Activated B cell treated with CpG ODN at 0.5 μM for 24 hours (primary cell): ENCODE measurements at regions not wholly inside any gene's neighbourhood (a gene's known extent, or its start where the extent isn't known, plus 50 kb on each side); places are given as distances from the start of the nearest gene placed in this dataset.

Experiments used
- ATAC-seq: fragments of 200-7000 bp; cut with Tn5 transposase; one replicate; pipeline ENCODE4 v1.10.0; 2021; ENCODE audit warnings: low read depth, mild to moderate bottlenecking, moderate library complexity
- CTCF ChIA-PET: fragments of 350-600 bp; sonication (Branson Sonifier 250); formaldehyde crosslinking; loops from one replicate; lab custom pipeline; 2021; ENCODE audit warnings: antibody characterized with exemption; lab: Charles Lee
- POLR2A ChIA-PET: fragments of 350-600 bp; sonication (Branson Sonifier 250); formaldehyde crosslinking; loops from one replicate; lab custom pipeline; 2021; ENCODE audit warnings: antibody characterized with exemption; lab: Charles Lee
- DNase-seq: peaks from one replicate; pipeline ENCODE4 v3.0.0; 2022
- H3K27ac Mint-ChIP-seq: one replicate; pipeline ENCODE4 v1.8.0; 2020; ENCODE audit warnings: mixed read lengths
- H3K27me3 Mint-ChIP-seq: one replicate; pipeline ENCODE4 v1.8.0; 2021; ENCODE audit warnings: mixed read lengths
- H3K36me3 Mint-ChIP-seq: one replicate; pipeline ENCODE4 v1.8.0; 2021; ENCODE audit warnings: low read depth, mixed read lengths
- H3K4me1 Mint-ChIP-seq: one replicate; pipeline ENCODE4 v1.8.0; 2021; ENCODE audit warnings: mixed read lengths
- H3K4me3 Mint-ChIP-seq: one replicate; pipeline ENCODE4 v1.8.0; 2020; ENCODE audit warnings: mild to moderate bottlenecking, mixed read lengths
- H3K9me3 Mint-ChIP-seq: one replicate; pipeline ENCODE4 v1.8.0; 2020; ENCODE audit warnings: mixed read lengths
- CTCF ChIP-seq: fragments of 200-600 bp; IDR thresholded peaks from one replicate; pipeline ENCODE4 v1.8.0; 2022; ENCODE audit warnings: antibody characterized with exemption, mild to moderate bottlenecking
- intact Hi-C: fragments of 100-400 bp; cut with micrococcal nuclease; formaldehyde crosslinking; loops from one replicate; pipeline ENCODE4 v1.15.1; 2024

- Mint-ChIP-seq H3K27ac (no peak overlapping the region), H3K4me3 (no peak overlapping the region), H3K9me3 (peaks cover 13% of the 10 kb centered on the region), H3K27me3 (no peaks in the 10 kb centered on the region), H3K4me1 (no peaks in the 10 kb centered on the region), H3K36me3 (no peaks in the 10 kb centered on the region)
- no peak for TF ChIP-seq CTCF
- DNase-seq = no peak
- ChIA-PET CTCF (no interaction called here), POLR2A (no interaction called here)
- no peak for ATAC-seq
- intact Hi-C loops = no loop called here
These were observed 727.7 kb downstream of the NTRK3 start for GRCh38 chr15:87528873-87529272.

GRCh38 chr15:87527875-87528274, 728.7 kb downstream of the NTRK3 start:
- no peak for TF ChIP-seq CTCF
- no peak for ATAC-seq
- H3K27me3 Mint-ChIP-seq = no peaks in the 10 kb centered on the region
- H3K36me3 Mint-ChIP-seq = no peaks in the 10 kb centered on the region
- ChIA-PET POLR2A (no interaction called here), CTCF (no interaction called here)
- intact Hi-C loops = no loop called here
- no peaks in the 10 kb centered on the region for H3K4me1 Mint-ChIP-seq
- peaks cover 5% of the 10 kb centered on the region for H3K9me3 Mint-ChIP-seq
- no peak overlapping the region for H3K4me3 Mint-ChIP-seq
- H3K27ac Mint-ChIP-seq = no peak overlapping the region
- no peak for DNase-seq

GRCh38 chr15:87527416-87527815, 729.1 kb downstream of the NTRK3 start:
- ATAC-seq (no peak), DNase-seq (no peak)
- Mint-ChIP-seq H3K9me3 (peaks cover 5% of the 10 kb centered on the region), H3K27me3 (no peaks in the 10 kb centered on the region), H3K4me1 (no peaks in the 10 kb centered on the region), H3K36me3 (no peaks in the 10 kb centered on the region), H3K4me3 (no peak overlapping the region), H3K27ac (no peak overlapping the region)
- intact Hi-C loops = no loop called here
- CTCF ChIA-PET = no interaction called here
- TF ChIP-seq CTCF = no peak
- POLR2A ChIA-PET = no interaction called here

- H3K4me1 Mint-ChIP-seq = no peaks in the 10 kb centered on the region
- no peak overlapping the region for H3K27ac Mint-ChIP-seq
- TF ChIP-seq CTCF = no peak
- ATAC-seq (no peak), DNase-seq (no peak)
- CTCF ChIA-PET = no interaction called here
- peaks cover 5% of the 10 kb centered on the region for H3K9me3 Mint-ChIP-seq
- no peaks in the 10 kb centered on the region for H3K27me3 Mint-ChIP-seq
- no peaks in the 10 kb centered on the region for H3K36me3 Mint-ChIP-seq
- POLR2A ChIA-PET = no interaction called here
- intact Hi-C loops = no loop called here
- H3K4me3 Mint-ChIP-seq = no peak overlapping the region
These were observed 733.0 kb downstream of the NTRK3 start for GRCh38 chr15:87523516-87523915.

- no peak for TF ChIP-seq CTCF
- H3K27me3 Mint-ChIP-seq = no peaks in the 10 kb centered on the region
- CTCF ChIA-PET = no interaction called here
These were observed 733.5 kb downstream of the NTRK3 start for GRCh38 chr15:87522997-87523396.

More at GRCh38 chr15:87522997-87523396, 733.5 kb downstream of the NTRK3 start:
- no peak for ATAC-seq
- Mint-ChIP-seq H3K9me3 (peaks cover 5% of the 10 kb centered on the region), H3K4me3 (no peak overlapping the region), H3K36me3 (no peaks in the 10 kb centered on the region), H3K27ac (no peak overlapping the region), H3K4me1 (no peaks in the 10 kb centered on the region)
- no peak for DNase-seq
- intact Hi-C loops = no loop called here
- POLR2A ChIA-PET = no interaction called here
